BLaER1 treated with 17β-estradiol and CSF1 and Interleukin-3, amounts not matched to agents 10 nM and 100 nM (cell line): ENCODE measurements at regions not wholly inside any gene's neighbourhood (a gene's known extent, or its start where the extent isn't known, plus 50 kb on each side); places are given as distances from the start of the nearest gene placed in this dataset.
A peak's percentile ranks its signal among the peaks of the same experiment; 100 is the strongest.

Experiments used
- H3K27ac ChIP-seq, 11 experiments: shearing (Covaris generic); formaldehyde crosslinking; 2 replicates each; pipeline ENCODE4 v1.8.1; 2022
- H3K27me3 ChIP-seq, 11 experiments: shearing (Covaris generic); formaldehyde crosslinking; 2 replicates each; pipeline ENCODE4 v1.8.1; 2022
- H3K36me3 ChIP-seq, 11 experiments: shearing (Covaris generic); formaldehyde crosslinking; 2 replicates each; pipeline ENCODE4 v1.8.1; 2022
- H3K4me1 ChIP-seq, 10 experiments: shearing (Covaris generic); formaldehyde crosslinking; 2 replicates each; pipeline ENCODE4 v1.8.1; 2022
- H3K4me2 ChIP-seq, 11 experiments: shearing (Covaris generic); formaldehyde crosslinking; 2 replicates each; pipeline ENCODE4 v1.8.1; 2022
- H3K4me3 ChIP-seq, 10 experiments: shearing (Covaris generic); formaldehyde crosslinking; 2 replicates each; pipeline ENCODE4 v1.8.1; 2022
- H3K9ac ChIP-seq, 11 experiments: shearing (Covaris generic); formaldehyde crosslinking; 2 replicates each; pipeline ENCODE4 v1.8.1; 2022
- H3K9me3 ChIP-seq, 11 experiments: shearing (Covaris generic); formaldehyde crosslinking; replicated peaks in 1 of 11; 2 replicates each; pipeline ENCODE4 v1.8.1; 2022
- H4K20me1 ChIP-seq, 11 experiments: shearing (Covaris generic); formaldehyde crosslinking; 2 replicates each; pipeline ENCODE4 v1.8.1; 2022
- Cebpa-rat ChIP-seq, 11 experiments: shearing (Covaris generic); IDR thresholded peaks; 2 replicates each; pipeline ENCODE4 v1.8.1; 2022

DNA sequence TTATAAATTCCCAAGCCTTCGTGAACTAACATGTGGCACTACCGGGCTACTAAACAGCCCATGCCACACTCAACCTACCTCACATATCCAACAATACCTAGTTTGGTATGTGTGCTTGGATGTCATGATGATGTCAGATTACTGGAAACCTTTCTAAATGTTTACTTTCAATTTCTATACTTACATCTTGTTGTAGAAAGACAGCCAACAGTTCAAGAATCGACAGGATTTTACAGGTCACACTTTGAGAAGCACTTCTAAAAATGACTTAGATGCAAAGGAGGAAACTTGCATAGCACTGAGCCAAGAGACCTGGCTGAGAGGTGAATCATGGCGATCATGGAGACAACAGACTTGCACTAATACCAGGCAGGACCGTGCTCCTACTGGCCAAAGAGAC is 209.9 kb downstream of the COL4A1 start:
- no peak for TF ChIP-seq Cebpa-rat (IDR thresholded peaks at IDR 0.05)
- Histone ChIP-seq H4K20me1 (no peaks in the 10 kb centered on the region), H3K36me3 (no peaks in the 10 kb centered on the region), H3K4me1 (peaks cover 0 to 21% (median 0%) of the 10 kb centered on the region in 10 experiments; a peak in 4 of 20 replicates), H3K9ac (no peak overlapping the region), H3K27me3 (no peaks in the 10 kb centered on the region), H3K4me3 (no peak overlapping the region), H3K4me2 (no peak overlapping the region), H3K9me3 (peaks cover 44 to 64% (median 51%) of the 10 kb centered on the region in 11 experiments), H3K27ac (no peak overlapping the region)

GRCh38 chr13:110092831-110093247 is 214.1 kb downstream of the COL4A1 start:
- Histone ChIP-seq H3K4me1 (peaks cover 0 to 25% (median 0%) of the 10 kb centered on the region in 10 experiments; a peak in 4 of 20 replicates), H3K4me2 (peak overlapping the region in 1 of 11 experiments; percentile 56; a peak in 2 of 22 replicates), H3K9me3 (peaks cover 6 to 28% (median 9%) of the 10 kb centered on the region in 11 experiments; a peak in 21 of 22 replicates), H3K27me3 (no peaks in the 10 kb centered on the region), H3K27ac (no peak overlapping the region), H3K4me3 (no peak overlapping the region), H3K36me3 (no peaks in the 10 kb centered on the region), H4K20me1 (no peaks in the 10 kb centered on the region), H3K9ac (no peak overlapping the region)
- no peak for TF ChIP-seq Cebpa-rat (IDR thresholded peaks at IDR 0.05)

- Histone ChIP-seq H3K4me3 (no peak overlapping the region), H3K9me3 (peaks cover 12 to 31% (median 17%) of the 10 kb centered on the region in 11 experiments; a peak in 21 of 22 replicates), H3K4me1 (peaks cover 0 to 24% (median 0%) of the 10 kb centered on the region in 10 experiments; a peak in 4 of 20 replicates), H3K27ac (no peak overlapping the region), H3K27me3 (no peaks in the 10 kb centered on the region), H3K4me2 (no peak overlapping the region), H3K9ac (no peak overlapping the region), H4K20me1 (no peaks in the 10 kb centered on the region), H3K36me3 (no peaks in the 10 kb centered on the region)
- TF ChIP-seq Cebpa-rat (IDR thresholded peaks at IDR 0.05) = no peak
Measured at GRCh38 chr13:110089815-110090214, 217.1 kb downstream of the COL4A1 start.

DNA sequence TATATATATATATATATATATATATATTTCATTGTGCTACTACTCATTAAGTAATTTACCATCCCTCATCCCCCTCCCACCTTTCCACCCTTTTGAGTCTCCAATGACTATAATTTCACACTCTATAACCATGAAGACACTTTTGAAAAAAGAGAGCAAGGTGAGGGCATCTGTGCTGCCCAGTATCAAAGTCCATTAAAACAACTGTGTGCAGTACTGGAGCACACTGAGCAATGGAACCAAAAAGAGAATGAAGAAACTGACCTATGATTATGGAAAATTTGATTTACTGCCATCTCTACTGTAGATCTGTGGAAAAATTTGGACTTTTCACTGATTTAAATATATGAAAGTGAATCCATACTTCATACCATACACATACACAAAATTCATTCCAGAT is 217.9 kb downstream of the COL4A1 start:
- Histone ChIP-seq H3K27me3 (no peaks in the 10 kb centered on the region), H3K9ac (no peak overlapping the region), H4K20me1 (no peaks in the 10 kb centered on the region), H3K36me3 (no peaks in the 10 kb centered on the region), H3K27ac (no peak overlapping the region), H3K4me2 (no peak overlapping the region), H3K4me3 (no peak overlapping the region), H3K9me3 (peaks cover 13 to 37% (median 20%) of the 10 kb centered on the region in 11 experiments; a peak in 21 of 22 replicates), H3K4me1 (peaks cover 0 to 19% (median 0%) of the 10 kb centered on the region in 10 experiments; a peak in 2 of 20 replicates)
- TF ChIP-seq Cebpa-rat (IDR thresholded peaks at IDR 0.05) = no peak

DNA sequence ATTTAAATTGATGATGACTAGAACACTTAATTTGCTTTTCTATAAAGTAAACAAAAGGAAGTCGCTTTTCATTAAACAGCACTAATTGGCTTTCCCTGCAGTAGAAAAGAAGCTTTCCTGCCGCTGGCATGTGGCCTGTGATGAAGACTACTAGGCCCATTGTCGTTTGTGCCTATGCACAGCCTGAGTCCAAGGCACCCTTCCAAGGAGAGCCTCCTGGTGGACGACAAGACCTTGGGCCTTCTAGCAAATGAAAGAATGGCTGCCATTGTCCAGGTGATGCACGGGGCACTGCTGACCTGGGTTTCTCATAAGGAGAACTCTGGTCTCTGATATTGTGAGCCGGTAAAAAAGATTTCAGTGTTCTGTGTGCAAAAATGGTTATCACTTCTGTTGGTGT is 233.0 kb downstream of the COL4A1 start:
- Histone ChIP-seq H3K27ac (no peak overlapping the region), H3K4me2 (no peak overlapping the region), H3K9me3 (peaks cover 0 to 17% (median 10%) of the 10 kb centered on the region in 11 experiments; a peak in 11 of 22 replicates), H4K20me1 (no peaks in the 10 kb centered on the region), H3K36me3 (no peaks in the 10 kb centered on the region), H3K4me1 (no peaks in the 10 kb centered on the region), H3K27me3 (no peaks in the 10 kb centered on the region), H3K9ac (no peak overlapping the region), H3K4me3 (no peak overlapping the region)
- TF ChIP-seq Cebpa-rat (IDR thresholded peaks at IDR 0.05) = no peak

- no peak overlapping the region for H3K9ac ChIP-seq
- no peak overlapping the region for H3K4me3 ChIP-seq
- H3K36me3 ChIP-seq = no peaks in the 10 kb centered on the region
- H3K4me1 ChIP-seq = no peaks in the 10 kb centered on the region
- no peaks in the 10 kb centered on the region for H4K20me1 ChIP-seq
- no peak for TF ChIP-seq Cebpa-rat (IDR thresholded peaks at IDR 0.05)
- H3K9me3 ChIP-seq = peaks cover 0 to 9% (median 0%) of the 10 kb centered on the region in 11 experiments; a peak in 1 of 22 replicates
- no peaks in the 10 kb centered on the region for H3K27me3 ChIP-seq
- no peak overlapping the region for H3K4me2 ChIP-seq
- no peak overlapping the region for H3K27ac ChIP-seq
Measured at GRCh38 chr13:110070511-110071120, 236.3 kb downstream of the COL4A1 start.

- no peaks in the 10 kb centered on the region for H3K36me3 ChIP-seq
- TF ChIP-seq Cebpa-rat (IDR thresholded peaks at IDR 0.05) = no peak
- H3K4me1 ChIP-seq = no peaks in the 10 kb centered on the region
- H4K20me1 ChIP-seq = no peaks in the 10 kb centered on the region
- H3K27ac ChIP-seq = no peak overlapping the region
- H3K4me2 ChIP-seq = no peak overlapping the region
- H3K9me3 ChIP-seq = peaks cover 0 to 11% (median 0%) of the 10 kb centered on the region in 11 experiments; a peak in 2 of 22 replicates
- no peak overlapping the region for H3K9ac ChIP-seq
- H3K4me3 ChIP-seq = no peak overlapping the region
- no peaks in the 10 kb centered on the region for H3K27me3 ChIP-seq
Measured at GRCh38 chr13:110070046-110070445, 236.9 kb downstream of the COL4A1 start.

GRCh38 chr13:110068176-110068473 is 238.8 kb downstream of the COL4A1 start:
- Histone ChIP-seq H3K9me3 (peaks cover 0 to 11% (median 0%) of the 10 kb centered on the region in 11 experiments; a peak in 2 of 22 replicates), H4K20me1 (no peaks in the 10 kb centered on the region), H3K27ac (no peak overlapping the region), H3K27me3 (no peaks in the 10 kb centered on the region), H3K36me3 (no peaks in the 10 kb centered on the region), H3K4me1 (no peaks in the 10 kb centered on the region), H3K9ac (no peak overlapping the region), H3K4me3 (no peak overlapping the region), H3K4me2 (no peak overlapping the region)
- no peak for TF ChIP-seq Cebpa-rat (IDR thresholded peaks at IDR 0.05)

DNA sequence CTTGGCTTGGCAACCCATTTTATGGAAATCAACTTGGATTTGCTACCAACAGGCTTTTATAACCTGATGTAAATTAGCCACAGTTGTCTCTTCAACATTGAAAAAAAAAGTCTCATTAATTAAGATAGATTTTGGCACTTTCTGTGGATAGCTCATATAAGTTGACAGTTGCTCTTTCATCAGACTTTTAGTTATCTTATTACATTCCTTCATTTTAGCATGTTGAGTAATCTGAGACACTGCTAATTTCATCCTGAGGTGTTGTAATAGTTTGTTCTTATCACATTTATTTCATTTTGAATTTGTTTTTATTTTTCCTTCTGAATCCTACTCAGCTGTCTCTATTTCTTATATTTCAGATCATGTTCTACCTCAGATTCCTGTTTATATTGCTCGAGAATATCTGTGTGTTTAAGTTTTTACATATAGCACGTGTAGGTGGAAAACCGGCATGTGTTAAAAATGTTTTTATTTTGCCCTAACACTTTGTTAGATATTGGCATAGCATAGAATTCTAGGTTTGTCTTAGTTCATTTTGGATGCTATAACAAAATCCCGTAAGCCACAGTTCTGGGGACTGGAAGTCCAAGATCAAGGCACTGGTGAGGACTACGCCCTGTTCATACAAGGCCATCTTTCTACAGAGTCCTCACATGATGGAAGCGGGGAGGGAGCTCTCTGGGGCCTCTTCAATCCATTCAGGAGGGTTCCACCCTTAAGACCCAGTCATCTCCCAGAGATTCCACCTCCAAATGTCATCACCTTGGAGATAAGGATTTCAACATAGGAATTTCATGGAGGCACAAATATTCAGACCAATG is 239.4 kb downstream of the COL4A1 start:
- no peak overlapping the region for H3K9ac ChIP-seq
- H3K27me3 ChIP-seq = no peaks in the 10 kb centered on the region
- H3K4me1 ChIP-seq = peaks cover 0 to under 1% (median 0%) of the 10 kb centered on the region in 10 experiments; a peak in 1 of 20 replicates
- H3K4me2 ChIP-seq = no peak overlapping the region
- peaks cover 0 to 11% (median 0%) of the 10 kb centered on the region in 11 experiments; a peak in 2 of 22 replicates for H3K9me3 ChIP-seq
- H3K36me3 ChIP-seq = no peaks in the 10 kb centered on the region
- no peak overlapping the region for H3K4me3 ChIP-seq
- H3K27ac ChIP-seq = no peak overlapping the region
- H4K20me1 ChIP-seq = no peaks in the 10 kb centered on the region
- TF ChIP-seq Cebpa-rat (IDR thresholded peaks at IDR 0.05) = no peak
